GM12878 (cell line): ENCODE measurements at regions not wholly inside any gene's neighbourhood (a gene's known extent, or its start where the extent isn't known, plus 50 kb on each side); places are given as distances from the start of the nearest gene placed in this dataset.
"Not testable (repeated sequence)": the region's sequence is repeated elsewhere in the genome, so short reads cannot be mapped to it uniquely, and the experiment has no call there.

Experiments
- ATAC-seq: fragments of 200-7000 bp; cut with Tn5 transposase; 3 replicates; pipeline ENCODE4 v1.9.1; 2020; ENCODE audit warnings: mild to moderate bottlenecking, moderate library complexity
- BruUV-seq: library from RNA; stranded (reverse); fragments of 400-500 nt; replicated peaks from 2 replicates; lab custom pipeline; 2021; lab: Mats Ljungman, UMichigan
- CTCF ChIA-PET: fragments of 300-600 bp; sonication (Branson Sonifier 250); formaldehyde crosslinking; extraction: SDS; loops from one replicate; lab custom pipeline; 2021; ENCODE audit warnings: inconsistent platforms; lab: Yijun Ruan, JAX
- POLR2A ChIA-PET: fragments of 350-600 bp; formaldehyde crosslinking; extraction: SDS; loops from one replicate; lab custom pipeline; 2021; ENCODE audit warnings: inconsistent platforms; lab: Charles Lee
- RAD21 ChIA-PET: fragments of 300-600 bp; sonication (Branson Sonifier 250); formaldehyde crosslinking; loops from one replicate; lab custom pipeline; 2023; ENCODE audit warnings: antibody characterized with exemption; ENCODE audit not compliant: unreplicated experiment; lab: Charles Lee
- SMC1A ChIA-PET: fragments of 300-600 bp; sonication (Branson Sonifier 250); formaldehyde crosslinking; loops from one replicate; lab custom pipeline; 2023; ENCODE audit not compliant: unreplicated experiment, uncharacterized antibody; lab: Charles Lee
- DNase-seq: peaks from one replicate; pipeline ENCODE4 v3.0.0-alpha.2; 2011; ENCODE audit warnings: low read depth, low spot score
- FAIRE-seq: peaks from 3 replicates; lab custom pipeline; 2011; peaks lifted over from hg19 to GRCh38; lab: Jason Lieb, UNC
- H2AFZ ChIP-seq: 2 replicates; pipeline ENCODE4 v1.6.0; 2011; ENCODE audit warnings: low read depth, low read length, control low read depth; ENCODE audit not compliant: control insufficient read depth
- H3K27ac ChIP-seq: 2 replicates; pipeline ENCODE4 v1.5.1; 2011; ENCODE audit warnings: control low read depth; ENCODE audit not compliant: control insufficient read depth, insufficient read depth
- H3K27me3 ChIP-seq, 2 experiments: replicated peaks in 1 of 2; 2 replicates each; pipeline versions ENCODE4 v1.6.0 to v1.6.1; 2011; ENCODE audit warnings: low read length in 1 of 2; ENCODE audit not compliant: control insufficient read depth in 2 of 2, insufficient read depth in 2 of 2
- H3K36me3 ChIP-seq, 2 experiments: 2 replicates each; pipeline ENCODE4 v1.5.1; 2011; ENCODE audit warnings: low read length in 1 of 2; ENCODE audit not compliant: control insufficient read depth in 2 of 2, insufficient read depth in 2 of 2
- H3K4me1 ChIP-seq: 2 replicates; pipeline ENCODE4 v1.6.1; 2011; ENCODE audit warnings: mild to moderate bottlenecking, low read length, moderate library complexity, mixed read lengths; ENCODE audit not compliant: control insufficient read depth, insufficient read depth
- H3K4me2 ChIP-seq: 2 replicates; pipeline ENCODE4 v1.6.0; 2011; ENCODE audit warnings: control low read depth; ENCODE audit not compliant: control insufficient read depth, insufficient read depth
- H3K4me3 ChIP-seq: fragments of 200-600 bp; sonication (generic); 2 replicates; pipeline ENCODE4 v1.5.1; 2016
- H3K79me2 ChIP-seq: 2 replicates; pipeline ENCODE4 v1.6.0; 2011; ENCODE audit warnings: low read length; ENCODE audit not compliant: control insufficient read depth, insufficient read depth
- H3K9ac ChIP-seq: 2 replicates; pipeline ENCODE4 v1.8.0; 2011; ENCODE audit warnings: low read length, control low read depth, mixed read lengths; ENCODE audit not compliant: control insufficient read depth, insufficient read depth
- H3K9me3 ChIP-seq: replicated peaks from 3 replicates; pipeline ENCODE4 v1.5.1; 2011; ENCODE audit warnings: mild to moderate bottlenecking, low read length; ENCODE audit not compliant: control insufficient read depth, insufficient read depth
- H4K20me1 ChIP-seq: 2 replicates; pipeline ENCODE4 v1.6.0; 2011; ENCODE audit not compliant: control insufficient read depth, insufficient read depth
- BCL11A ChIP-seq: IDR thresholded peaks from 2 replicates; pipeline ENCODE4 v1.6.1; 2011; ENCODE audit warnings: low read depth, low read length
- DPF2 ChIP-seq: fragments of 450-650 bp; IDR thresholded peaks from 2 replicates; pipeline ENCODE4 v1.6.1; 2017; ENCODE audit warnings: mild to moderate bottlenecking
- FOXM1 ChIP-seq: IDR thresholded peaks from 2 replicates; pipeline ENCODE4 v1.6.1; 2012; ENCODE audit warnings: low read depth, mild to moderate bottlenecking, inconsistent platforms, low read length, moderate library complexity
- HCFC1 ChIP-seq: fragments of 150-350 bp; IDR thresholded peaks from 2 replicates; pipeline ENCODE4 v1.6.1; 2014; ENCODE audit warnings: low read length
- WGBS: methylation state at CpG from one replicate; pipeline ENCODE4 v1.1.6; 2016; ENCODE audit warnings: low lambda C conversion rate; ENCODE audit not compliant: insufficient replicate concordance, insufficient coverage; ENCODE audit errors: missing lambda C conversion rate; 5-methylcytosine and 5-hydroxymethylcytosine counted together
- in situ Hi-C: fragments of 300-500 bp; cut with MboI; formaldehyde crosslinking; loops from 9 replicates; pipeline ENCODE4 v1.14.3; 2018; ENCODE audit warnings: mixed read lengths
- intact Hi-C: fragments of 100-400 bp; cut with micrococcal nuclease; formaldehyde crosslinking; loops from one replicate; pipeline ENCODE4 v1.14.2; 2022; ENCODE audit not compliant: unreplicated experiment
- TF ChIP-seq, protein P1 (sequence below): fragments of 450-650 bp; IDR thresholded peaks from 2 replicates; pipeline ENCODE4 v1.6.1; 2018; ENCODE audit warnings: borderline replicate concordance, mild to moderate bottlenecking; ENCODE audit not compliant: partially characterized antibody
- TF ChIP-seq, protein P2 (sequence below): IDR thresholded peaks from 2 replicates; pipeline ENCODE4 v1.6.1; 2011; ENCODE audit warnings: low read depth, low read length, improper control_type of control experiment, borderline replicate concordance
- TF ChIP-seq, protein P3 (sequence below): fragments of 450-650 bp; formaldehyde crosslinking; IDR thresholded peaks from 2 replicates; pipeline ENCODE4 v1.4.0; 2022; ENCODE audit warnings: mild to moderate bottlenecking, moderate library complexity
- TF ChIP-seq, protein P4 (sequence below): fragments of 450-650 bp; IDR thresholded peaks from 2 replicates; pipeline ENCODE4 v1.6.1; 2016; ENCODE audit warnings: mild to moderate bottlenecking

DNA sequence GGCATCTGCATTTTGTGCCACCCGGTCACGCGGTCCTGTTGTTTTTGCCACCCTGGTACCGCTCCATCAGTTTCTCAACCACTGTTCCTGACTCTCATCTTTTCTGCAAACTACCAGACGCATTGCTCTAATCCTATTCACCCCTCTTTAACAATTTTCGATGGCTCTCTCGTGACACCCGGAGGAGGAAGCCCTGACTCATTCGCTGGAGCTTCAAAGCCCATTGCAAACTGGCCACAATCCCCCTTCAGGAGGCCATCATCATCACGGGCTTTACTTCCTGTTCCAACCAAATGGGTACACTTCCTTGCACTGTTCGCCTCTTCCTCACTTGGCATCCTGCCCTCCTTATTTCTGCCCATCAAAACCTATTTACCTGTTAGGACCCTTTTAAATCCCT is 155.3 kb downstream of the RGS9 start:
- no peak overlapping the region for H3K27ac ChIP-seq
- ChIA-PET POLR2A (interaction anchor here (0.6 kb wide), 1 partner anchor 251 kb away, joined by 3 read pairs; no protein-coding TSS in a partner anchor), CTCF (interaction anchor here (1.0 to 8.1 kb wide), 4 partner anchors 264 to 873 kb away, joined by 3 to 76 read pairs (median 4); no protein-coding TSS in a partner anchor), RAD21 (interaction anchor here (1.4 kb wide), 1 partner anchor 873 kb away, joined by 5 read pairs; no protein-coding TSS in a partner anchor)
- H3K9ac ChIP-seq: no peak overlapping the region
- H3K36me3 ChIP-seq: no peaks in the 10 kb centered on the region
- FAIRE-seq (no peak), DNase-seq (no peak)
- H2AFZ ChIP-seq: no peak overlapping the region
- H4K20me1 ChIP-seq: no peaks in the 10 kb centered on the region
- H3K79me2 ChIP-seq: no peaks in the 10 kb centered on the region
- BruUV-seq: no TSS peak
- no peak overlapping the region for H3K4me3 ChIP-seq
- no peaks in the 10 kb centered on the region for H3K9me3 ChIP-seq
- no peak for TF ChIP-seq FOXM1
- TF ChIP-seq, protein P1, sequence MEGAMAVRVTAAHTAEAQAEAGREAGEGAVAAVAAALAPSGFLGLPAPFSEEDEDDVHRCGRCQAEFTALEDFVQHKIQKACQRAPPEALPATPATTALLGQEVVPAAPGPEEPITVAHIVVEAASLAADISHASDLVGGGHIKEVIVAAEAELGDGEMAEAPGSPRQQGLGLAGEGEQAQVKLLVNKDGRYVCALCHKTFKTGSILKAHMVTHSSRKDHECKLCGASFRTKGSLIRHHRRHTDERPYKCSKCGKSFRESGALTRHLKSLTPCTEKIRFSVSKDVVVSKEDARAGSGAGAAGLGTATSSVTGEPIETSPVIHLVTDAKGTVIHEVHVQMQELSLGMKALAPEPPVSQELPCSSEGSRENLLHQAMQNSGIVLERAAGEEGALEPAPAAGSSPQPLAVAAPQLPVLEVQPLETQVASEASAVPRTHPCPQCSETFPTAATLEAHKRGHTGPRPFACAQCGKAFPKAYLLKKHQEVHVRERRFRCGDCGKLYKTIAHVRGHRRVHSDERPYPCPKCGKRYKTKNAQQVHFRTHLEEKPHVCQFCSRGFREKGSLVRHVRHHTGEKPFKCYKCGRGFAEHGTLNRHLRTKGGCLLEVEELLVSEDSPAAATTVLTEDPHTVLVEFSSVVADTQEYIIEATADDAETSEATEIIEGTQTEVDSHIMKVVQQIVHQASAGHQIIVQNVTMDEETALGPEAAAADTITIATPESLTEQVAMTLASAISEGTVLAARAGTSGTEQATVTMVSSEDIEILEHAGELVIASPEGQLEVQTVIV: no peak
- TF ChIP-seq, protein P2, sequence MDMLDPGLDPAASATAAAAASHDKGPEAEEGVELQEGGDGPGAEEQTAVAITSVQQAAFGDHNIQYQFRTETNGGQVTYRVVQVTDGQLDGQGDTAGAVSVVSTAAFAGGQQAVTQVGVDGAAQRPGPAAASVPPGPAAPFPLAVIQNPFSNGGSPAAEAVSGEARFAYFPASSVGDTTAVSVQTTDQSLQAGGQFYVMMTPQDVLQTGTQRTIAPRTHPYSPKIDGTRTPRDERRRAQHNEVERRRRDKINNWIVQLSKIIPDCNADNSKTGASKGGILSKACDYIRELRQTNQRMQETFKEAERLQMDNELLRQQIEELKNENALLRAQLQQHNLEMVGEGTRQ: no peak
- TF ChIP-seq, protein P3, sequence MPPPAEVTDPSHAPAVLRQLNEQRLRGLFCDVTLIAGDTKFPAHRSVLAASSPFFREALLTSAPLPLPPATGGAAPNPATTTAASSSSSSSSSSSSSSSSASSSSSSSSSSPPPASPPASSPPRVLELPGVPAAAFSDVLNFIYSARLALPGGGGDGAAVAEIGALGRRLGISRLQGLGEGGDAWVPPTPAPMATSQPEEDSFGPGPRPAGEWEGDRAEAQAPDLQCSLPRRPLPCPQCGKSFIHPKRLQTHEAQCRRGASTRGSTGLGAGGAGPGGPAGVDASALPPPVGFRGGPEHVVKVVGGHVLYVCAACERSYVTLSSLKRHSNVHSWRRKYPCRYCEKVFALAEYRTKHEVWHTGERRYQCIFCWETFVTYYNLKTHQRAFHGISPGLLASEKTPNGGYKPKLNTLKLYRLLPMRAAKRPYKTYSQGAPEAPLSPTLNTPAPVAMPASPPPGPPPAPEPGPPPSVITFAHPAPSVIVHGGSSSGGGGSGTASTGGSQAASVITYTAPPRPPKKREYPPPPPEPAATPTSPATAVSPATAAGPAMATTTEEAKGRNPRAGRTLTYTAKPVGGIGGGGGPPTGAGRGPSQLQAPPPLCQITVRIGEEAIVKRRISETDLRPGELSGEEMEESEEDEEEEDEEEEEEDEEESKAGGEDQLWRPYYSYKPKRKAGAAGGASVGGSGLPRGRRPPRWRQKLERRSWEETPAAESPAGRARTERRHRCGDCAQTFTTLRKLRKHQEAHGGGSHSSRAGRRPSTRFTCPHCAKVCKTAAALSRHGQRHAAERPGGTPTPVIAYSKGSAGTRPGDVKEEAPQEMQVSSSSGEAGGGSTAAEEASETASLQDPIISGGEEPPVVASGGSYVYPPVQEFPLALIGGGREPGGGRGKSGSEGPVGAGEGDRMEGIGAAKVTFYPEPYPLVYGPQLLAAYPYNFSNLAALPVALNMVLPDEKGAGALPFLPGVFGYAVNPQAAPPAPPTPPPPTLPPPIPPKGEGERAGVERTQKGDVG: no peak
- no peak for TF ChIP-seq BCL11A
- TF ChIP-seq, protein P4, sequence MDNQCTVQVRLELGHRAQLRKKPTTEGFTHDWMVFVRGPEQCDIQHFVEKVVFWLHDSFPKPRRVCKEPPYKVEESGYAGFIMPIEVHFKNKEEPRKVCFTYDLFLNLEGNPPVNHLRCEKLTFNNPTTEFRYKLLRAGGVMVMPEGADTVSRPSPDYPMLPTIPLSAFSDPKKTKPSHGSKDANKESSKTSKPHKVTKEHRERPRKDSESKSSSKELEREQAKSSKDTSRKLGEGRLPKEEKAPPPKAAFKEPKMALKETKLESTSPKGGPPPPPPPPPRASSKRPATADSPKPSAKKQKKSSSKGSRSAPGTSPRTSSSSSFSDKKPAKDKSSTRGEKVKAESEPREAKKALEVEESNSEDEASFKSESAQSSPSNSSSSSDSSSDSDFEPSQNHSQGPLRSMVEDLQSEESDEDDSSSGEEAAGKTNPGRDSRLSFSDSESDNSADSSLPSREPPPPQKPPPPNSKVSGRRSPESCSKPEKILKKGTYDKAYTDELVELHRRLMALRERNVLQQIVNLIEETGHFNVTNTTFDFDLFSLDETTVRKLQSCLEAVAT: no peak
- no peak for TF ChIP-seq DPF2
- no peak for TF ChIP-seq HCFC1
- TF ChIP-seq, all 136 proteins: peak for 0
- SMC1A ChIA-PET: no interaction called here
- in situ Hi-C loops: loop anchor here (5.0 to 25.0 kb wide), 2 partner anchors 695 to 875 kb away; no protein-coding TSS in a partner anchor
- WGBS: 22% methylated on average over 11 of the region's 11 CpGs
- intact Hi-C loops: no loop called here
- no peaks in the 10 kb centered on the region for H3K4me1 ChIP-seq
- no peak overlapping the region for H3K4me2 ChIP-seq
- no peak for ATAC-seq
- H3K27me3 ChIP-seq: no peaks in the 10 kb centered on the region

DNA sequence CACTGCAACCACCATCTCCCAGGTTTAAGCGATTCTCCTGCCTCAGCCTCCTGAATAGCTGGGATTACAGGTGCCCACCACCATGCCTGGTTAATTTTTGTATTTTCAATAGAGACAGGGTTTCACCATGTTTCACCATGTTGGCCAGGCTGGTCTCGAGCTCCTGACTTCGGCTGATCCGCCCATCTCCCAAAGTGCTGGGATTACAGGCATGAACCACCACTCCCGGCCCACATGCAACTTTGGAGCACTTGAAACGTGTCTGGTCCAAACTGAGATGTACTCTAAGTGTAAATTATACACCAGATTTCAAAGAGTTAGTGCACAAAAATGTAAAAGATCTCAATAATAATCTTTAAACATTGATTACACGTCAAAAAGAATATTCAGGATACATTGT is 154.1 kb downstream of the RGS9 start:
- H3K36me3 ChIP-seq, H3K4me1 ChIP-seq, H4K20me1 ChIP-seq, H3K4me3 ChIP-seq, DNase-seq, H2AFZ ChIP-seq, H3K27me3 ChIP-seq, H3K4me2 ChIP-seq, BruUV-seq, FAIRE-seq, H3K9me3 ChIP-seq, intact Hi-C loops, ATAC-seq, H3K27ac ChIP-seq, H3K9ac ChIP-seq, H3K79me2 ChIP-seq: not testable (repeated sequence)
- in situ Hi-C loops: loop anchor here (5.0 to 25.0 kb wide), 2 partner anchors 696 to 876 kb away; no protein-coding TSS in a partner anchor
- WGBS: 14% methylated on average over 7 of the region's 7 CpGs
- CTCF ChIA-PET: interaction anchor here (0.7 to 8.1 kb wide), 4 partner anchors 60 to 874 kb away, joined by 3 to 76 read pairs (median 4); no protein-coding TSS in a partner anchor
- SMC1A ChIA-PET: interaction anchor here (0.8 kb wide), 1 partner anchor 1466 kb away, joined by 4 read pairs; no protein-coding TSS in a partner anchor
- POLR2A ChIA-PET: interaction anchor here (0.6 to 0.7 kb wide), 2 partner anchors 262 to 617 kb away, joined by 4 to 7 read pairs; no protein-coding TSS in a partner anchor
- RAD21 ChIA-PET: interaction anchor here (1.0 kb wide), 1 partner anchor 379 kb away, joined by 3 read pairs; no protein-coding TSS in a partner anchor
